ENCODE measurements at regions not wholly inside any gene's neighbourhood (a gene's known extent, or its start where the extent isn't known, plus 50 kb on each side); places are given as distances from the start of the nearest gene placed in this dataset.

GRCh38 chr18:22657619-22658018, 239.9 kb upstream of the CTAGE1 start:
- TF ChIP-seq TAF1 (IDR thresholded peaks at IDR 0.05; ENCODE audit: borderline replicate concordance, insufficient read depth, low read length) (no peak), SIN3A (IDR thresholded peaks at IDR 0.05; ENCODE audit: borderline replicate concordance, insufficient read depth, low read length) (no peak), FOXP2 (optimal IDR thresholded peaks at IDR 0.05; ENCODE audit: borderline replicate concordance, extremely low read depth, extremely low read length, insufficient read depth) (no peak), REST (IDR thresholded peaks at IDR 0.05; ENCODE audit: insufficient read depth in 1 of 2, low read depth in 2 of 2, low read length in 2 of 2) (no peak), POLR2AphosphoS5 (IDR thresholded peaks at IDR 0.05; ENCODE audit: low read depth, low read length) (no peak)

- TF ChIP-seq TAF1 (IDR thresholded peaks at IDR 0.05; ENCODE audit: borderline replicate concordance, insufficient read depth, low read length) (no peak), REST (IDR thresholded peaks at IDR 0.05; ENCODE audit: insufficient read depth in 1 of 2, low read depth in 2 of 2, low read length in 2 of 2) (no peak), POLR2AphosphoS5 (IDR thresholded peaks at IDR 0.05; ENCODE audit: low read depth, low read length) (no peak), FOXP2 (optimal IDR thresholded peaks at IDR 0.05; ENCODE audit: borderline replicate concordance, extremely low read depth, extremely low read length, insufficient read depth) (no peak)
Observed at GRCh38 chr18:22658318-22658717, 240.6 kb upstream of the CTAGE1 start.

- no peak for TF ChIP-seq FOXP2 (optimal IDR thresholded peaks at IDR 0.05; ENCODE audit: borderline replicate concordance, extremely low read depth, extremely low read length, insufficient read depth)
- TF ChIP-seq POLR2AphosphoS5 (IDR thresholded peaks at IDR 0.05; ENCODE audit: low read depth, low read length): no peak
- no peak for TF ChIP-seq SIN3A (IDR thresholded peaks at IDR 0.05; ENCODE audit: borderline replicate concordance, insufficient read depth, low read length)
- TF ChIP-seq REST (IDR thresholded peaks at IDR 0.05; ENCODE audit: insufficient read depth in 1 of 2, low read depth in 2 of 2, low read length in 2 of 2): no peak
- TF ChIP-seq TAF1 (IDR thresholded peaks at IDR 0.05; ENCODE audit: borderline replicate concordance, insufficient read depth, low read length): no peak
Observed at GRCh38 chr18:22663378-22663777, 245.7 kb upstream of the CTAGE1 start.

- no peak for TF ChIP-seq REST (IDR thresholded peaks at IDR 0.05; ENCODE audit: insufficient read depth in 1 of 2, low read depth in 2 of 2, low read length in 2 of 2)
- TF ChIP-seq POLR2AphosphoS5 (IDR thresholded peaks at IDR 0.05; ENCODE audit: low read depth, low read length): no peak
- TF ChIP-seq SIN3A (IDR thresholded peaks at IDR 0.05; ENCODE audit: borderline replicate concordance, insufficient read depth, low read length): no peak
- no peak for TF ChIP-seq FOXP2 (optimal IDR thresholded peaks at IDR 0.05; ENCODE audit: borderline replicate concordance, extremely low read depth, extremely low read length, insufficient read depth)
- no peak for TF ChIP-seq TAF1 (IDR thresholded peaks at IDR 0.05; ENCODE audit: borderline replicate concordance, insufficient read depth, low read length)
Observed at GRCh38 chr18:22666411-22666940, 248.8 kb upstream of the CTAGE1 start.

GRCh38 chr18:22667156-22667555, 249.4 kb upstream of the CTAGE1 start:
- TF ChIP-seq REST (IDR thresholded peaks at IDR 0.05; ENCODE audit: insufficient read depth in 1 of 2, low read depth in 2 of 2, low read length in 2 of 2): no peak
- no peak for TF ChIP-seq SIN3A (IDR thresholded peaks at IDR 0.05; ENCODE audit: borderline replicate concordance, insufficient read depth, low read length)
